HEK293T (cell line): ENCODE measurements at regions not wholly inside any gene's neighbourhood (a gene's known extent, or its start where the extent isn't known, plus 50 kb on each side); places are given as distances from the start of the nearest gene placed in this dataset.

Source experiments
- CTCF ChIA-PET: fragments of 350-600 bp; formaldehyde crosslinking; extraction: SDS; loops from one replicate; lab custom pipeline; 2021; ENCODE audit warnings: antibody characterized with exemption, inconsistent platforms; lab: Yijun Ruan, JAX
- POLR2A ChIA-PET: fragments of 350-600 bp; formaldehyde crosslinking; extraction: SDS; loops from one replicate; lab custom pipeline; 2020; ENCODE audit warnings: antibody characterized with exemption, inconsistent platforms; lab: Yijun Ruan, JAX
- DNase-seq: peaks from one replicate; pipeline ENCODE4 v3.0.0; 2012; ENCODE audit warnings: mixed read lengths; ENCODE audit errors: extremely low spot score
- ARNT ChIP-seq: fragments of 450-650 bp; IDR thresholded peaks from 2 replicates; pipeline ENCODE4 v1.6.1; 2017; ENCODE audit warnings: mild to moderate bottlenecking
- BHLHE40 ChIP-seq: fragments of 450-650 bp; IDR thresholded peaks from 2 replicates; pipeline ENCODE4 v1.6.1; 2016; ENCODE audit warnings: mild to moderate bottlenecking, moderate library complexity, borderline replicate concordance
- CTBP1 ChIP-seq: fragments of 450-650 bp; IDR thresholded peaks from 2 replicates; pipeline ENCODE4 v1.6.1; 2016; ENCODE audit warnings: borderline replicate concordance
- ELF4 ChIP-seq: fragments of 450-650 bp; IDR thresholded peaks from 2 replicates; pipeline ENCODE4 v1.6.1; 2017; ENCODE audit warnings: antibody characterized with exemption
- FOXA1 ChIP-seq: fragments of 450-650 bp; IDR thresholded peaks from 2 replicates; pipeline ENCODE4 v1.6.1; 2016; ENCODE audit warnings: mild to moderate bottlenecking
- FOXK2 ChIP-seq: fragments of 450-650 bp; IDR thresholded peaks from 2 replicates; pipeline ENCODE4 v1.6.1; 2016; ENCODE audit warnings: mild to moderate bottlenecking
- FOXM1 ChIP-seq: fragments of 450-650 bp; IDR thresholded peaks from 2 replicates; pipeline ENCODE4 v1.6.1; 2017; ENCODE audit warnings: mild to moderate bottlenecking, borderline replicate concordance
- HDGF ChIP-seq: fragments of 450-650 bp; IDR thresholded peaks from 2 replicates; pipeline ENCODE4 v1.6.1; 2017; ENCODE audit warnings: antibody characterized with exemption, borderline replicate concordance
- L3MBTL2 ChIP-seq: fragments of 450-650 bp; conservative IDR thresholded peaks from 2 replicates; pipeline ENCODE4 v1.6.1; 2016; ENCODE audit warnings: mild to moderate bottlenecking
- LEF1 ChIP-seq: fragments of 450-650 bp; IDR thresholded peaks from 2 replicates; pipeline ENCODE4 v1.6.1; 2017; ENCODE audit warnings: mild to moderate bottlenecking, borderline replicate concordance
- NFRKB ChIP-seq: fragments of 450-650 bp; IDR thresholded peaks from 2 replicates; pipeline ENCODE4 v1.6.1; 2016; ENCODE audit warnings: mild to moderate bottlenecking, moderate library complexity
- SP1 ChIP-seq: fragments of 450-650 bp; IDR thresholded peaks from 2 replicates; pipeline ENCODE4 v1.6.1; 2017
- SUZ12 ChIP-seq: fragments of 450-650 bp; IDR thresholded peaks from 2 replicates; pipeline ENCODE4 v1.6.1; 2016; ENCODE audit warnings: mild to moderate bottlenecking
- TARDBP ChIP-seq: fragments of 450-650 bp; IDR thresholded peaks from 2 replicates; pipeline ENCODE4 v1.6.1; 2016
- ZNF384 ChIP-seq: fragments of 450-650 bp; IDR thresholded peaks from 2 replicates; pipeline ENCODE4 v1.6.1; 2016
- TF ChIP-seq, protein P1 (sequence below): fragments of 450-650 bp; IDR thresholded peaks from 2 replicates; pipeline ENCODE4 v1.6.1; 2016

DNA sequence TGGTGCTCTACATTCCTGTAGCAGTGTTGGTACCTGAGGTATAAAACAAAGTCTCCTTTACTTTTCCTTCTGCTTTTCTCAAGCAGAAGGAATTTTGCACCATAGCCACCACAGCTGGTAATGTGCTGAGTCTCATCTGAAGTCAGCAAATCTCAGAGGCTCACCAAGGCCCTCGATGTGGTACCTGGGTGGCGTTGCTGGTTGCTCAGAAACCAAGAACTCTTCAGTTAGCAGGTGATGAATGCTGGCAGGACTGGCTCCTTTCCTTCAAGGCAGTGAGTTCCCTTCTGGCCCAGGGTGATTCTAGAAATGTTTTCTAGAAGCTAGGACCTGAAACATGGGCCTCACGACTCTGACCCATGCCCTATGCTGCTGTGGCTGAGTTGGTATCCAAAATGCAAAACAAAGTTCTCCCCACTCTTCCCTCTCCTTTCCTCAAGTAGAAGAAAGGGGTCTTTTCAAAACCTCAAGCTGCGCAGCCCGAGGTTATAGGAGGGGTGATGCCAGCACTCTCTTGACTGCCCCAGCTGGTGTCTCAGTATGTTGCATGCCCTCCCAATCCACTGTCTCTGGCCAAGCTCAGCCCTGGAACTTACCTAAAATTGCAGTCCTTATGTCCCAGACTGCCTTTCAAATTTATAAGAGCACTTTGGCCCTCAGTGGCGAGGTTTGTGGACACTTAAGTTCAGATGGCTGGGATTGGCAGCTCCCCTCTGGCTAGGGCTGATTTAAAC lies 592.3 kb downstream of the FRK start:
- TF ChIP-seq FOXM1 (no peak), CTBP1 (no peak), ARNT (no peak), LEF1 (no peak), HDGF (no peak), SUZ12 (no peak), SP1 (no peak), FOXK2 (no peak), BHLHE40 (no peak), ELF4 (no peak), TARDBP (no peak), ZNF384 (no peak), L3MBTL2 (no peak), NFRKB (no peak), FOXA1 (no peak)
- TF ChIP-seq, protein P1, sequence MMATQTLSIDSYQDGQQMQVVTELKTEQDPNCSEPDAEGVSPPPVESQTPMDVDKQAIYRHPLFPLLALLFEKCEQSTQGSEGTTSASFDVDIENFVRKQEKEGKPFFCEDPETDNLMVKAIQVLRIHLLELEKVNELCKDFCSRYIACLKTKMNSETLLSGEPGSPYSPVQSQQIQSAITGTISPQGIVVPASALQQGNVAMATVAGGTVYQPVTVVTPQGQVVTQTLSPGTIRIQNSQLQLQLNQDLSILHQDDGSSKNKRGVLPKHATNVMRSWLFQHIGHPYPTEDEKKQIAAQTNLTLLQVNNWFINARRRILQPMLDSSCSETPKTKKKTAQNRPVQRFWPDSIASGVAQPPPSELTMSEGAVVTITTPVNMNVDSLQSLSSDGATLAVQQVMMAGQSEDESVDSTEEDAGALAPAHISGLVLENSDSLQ = no peak
- ChIA-PET POLR2A (no interaction called here), CTCF (no interaction called here)
- DNase-seq = no peak

DNA sequence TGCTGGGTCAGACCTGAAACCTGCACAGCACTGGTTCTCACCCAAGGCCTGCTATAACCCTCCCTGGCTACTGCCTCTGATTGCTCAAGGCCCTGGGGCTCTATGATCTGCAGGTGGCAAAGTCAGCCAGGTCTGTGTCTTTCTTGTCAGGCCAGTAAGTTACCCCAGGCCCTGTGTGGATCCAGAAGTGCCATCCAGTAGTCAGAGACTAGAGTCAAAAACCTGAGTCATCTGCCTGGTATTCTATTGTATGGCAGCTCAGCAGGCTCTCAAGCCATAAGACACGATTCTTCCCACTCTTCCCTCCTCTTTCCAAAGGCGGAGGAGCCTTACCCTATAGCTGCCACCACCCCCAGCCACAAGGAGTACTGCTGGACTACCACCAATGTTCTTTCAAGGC lies 593.0 kb downstream of the FRK start:
- ChIA-PET CTCF (no interaction called here), POLR2A (no interaction called here)
- TF ChIP-seq SUZ12 = no peak
- no peak for TF ChIP-seq L3MBTL2
- no peak for TF ChIP-seq CTBP1
- no peak for DNase-seq

DNA sequence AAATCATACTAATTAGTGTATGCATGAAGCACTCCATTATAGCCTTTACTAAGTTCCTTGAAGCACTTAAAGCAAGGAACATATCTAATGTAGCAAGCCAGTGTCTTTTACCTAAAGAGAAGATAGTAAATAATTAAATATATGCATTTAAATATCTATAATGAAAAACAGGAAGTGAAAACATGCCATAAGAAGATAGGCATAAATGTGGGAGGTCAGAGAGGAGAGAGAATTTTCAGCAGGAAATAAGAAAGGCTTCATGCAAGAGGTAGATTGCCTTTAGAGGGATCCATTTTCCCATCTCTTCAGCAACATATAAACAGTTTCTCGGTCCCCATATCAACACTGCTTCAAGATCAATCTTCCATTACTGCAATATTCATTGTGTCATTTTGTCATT lies 599.8 kb downstream of the FRK start:
- TF ChIP-seq FOXM1 = no peak
- TF ChIP-seq FOXK2 = no peak
- TF ChIP-seq SUZ12 = no peak
- no peak for TF ChIP-seq LEF1
- TF ChIP-seq, protein P1 = no peak
- no peak for TF ChIP-seq NFRKB
- no peak for TF ChIP-seq FOXA1
- no peak for TF ChIP-seq BHLHE40
- no peak for TF ChIP-seq ARNT
- ChIA-PET POLR2A (no interaction called here), CTCF (no interaction called here)
- DNase-seq = no peak

DNA sequence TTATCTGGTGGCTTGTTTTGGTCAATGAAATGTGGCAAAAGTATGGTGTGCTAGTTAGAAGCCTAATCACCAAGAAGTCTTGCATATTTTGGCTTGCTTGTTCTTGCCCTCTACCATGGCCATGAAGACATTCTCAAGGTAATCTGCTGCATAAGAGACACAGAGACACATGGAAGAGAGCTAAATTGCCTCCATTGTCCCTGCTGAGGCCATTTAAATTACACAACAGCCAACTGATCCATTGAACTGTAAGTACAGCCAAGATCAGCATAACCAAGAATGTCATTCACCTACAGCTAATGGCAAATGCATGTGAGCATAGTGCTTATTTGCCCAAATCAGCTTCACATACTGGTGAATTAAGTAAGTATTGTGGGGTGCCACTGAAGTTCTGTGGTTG lies 603.8 kb downstream of the FRK start:
- no peak for DNase-seq
- ChIA-PET CTCF (no interaction called here), POLR2A (no interaction called here)
- TF ChIP-seq ARNT (no peak), SP1 (no peak), FOXK2 (no peak), ZNF384 (no peak), SUZ12 (no peak), L3MBTL2 (no peak), LEF1 (no peak), CTBP1 (no peak)
- TF ChIP-seq, protein P1 = no peak

DNA sequence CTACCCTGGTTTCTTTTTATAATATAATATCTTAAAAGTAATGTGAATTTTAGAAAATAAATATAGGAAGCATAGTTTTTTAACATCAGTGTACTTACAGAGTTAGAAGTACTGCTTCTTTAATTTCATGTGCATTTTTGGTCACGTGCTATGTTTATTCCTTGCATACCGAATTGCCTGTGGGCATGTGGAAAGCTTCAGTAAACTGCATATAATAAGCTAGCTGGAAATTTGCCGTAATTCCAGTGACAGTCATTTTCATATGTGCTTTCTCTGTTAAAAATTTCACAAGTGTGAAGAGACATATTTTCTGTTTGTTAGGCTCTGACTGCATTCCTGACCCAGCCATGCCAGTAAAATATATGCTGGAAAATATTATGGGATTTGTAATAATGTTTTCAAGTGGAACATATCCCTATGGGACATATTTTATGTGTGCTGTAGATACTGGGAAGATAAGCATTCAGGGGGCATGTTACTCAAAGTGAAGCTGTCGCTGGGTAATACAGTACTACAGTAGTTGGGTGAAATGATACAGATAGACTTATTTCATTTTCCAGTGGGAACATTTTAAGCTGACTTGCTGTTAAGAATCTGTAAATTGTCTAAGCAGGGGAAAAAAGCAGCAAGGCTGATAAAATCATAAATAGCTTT lies 616.7 kb downstream of the FRK start:
- no peak for TF ChIP-seq CTBP1
- POLR2A ChIA-PET = no interaction called here
- CTCF ChIA-PET = no interaction called here
- no peak for DNase-seq

DNA sequence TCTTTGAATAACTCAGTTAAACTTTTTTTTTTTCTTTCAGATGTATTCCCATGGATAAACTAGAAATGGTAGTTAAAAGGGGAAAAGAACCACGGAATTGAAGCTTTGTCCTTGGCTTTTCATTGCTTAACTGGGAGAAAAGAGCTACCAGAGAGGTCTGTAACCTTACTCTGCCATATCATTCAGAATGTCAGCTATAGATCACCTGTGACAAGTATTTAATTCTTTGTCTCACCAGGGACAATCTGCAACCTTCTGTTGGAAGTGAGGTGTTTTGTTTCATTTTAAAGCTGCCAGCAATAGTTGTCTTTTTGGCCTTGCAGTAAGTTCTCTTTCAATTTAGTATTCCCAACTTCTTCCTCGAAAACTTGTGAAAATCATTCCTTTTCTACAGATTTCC lies 618.4 kb downstream of the FRK start:
- TF ChIP-seq, protein P1 = peak; percentile 66; the same call in 1 of the 2 replicates
- TF ChIP-seq BHLHE40 = no peak
- POLR2A ChIA-PET = no interaction called here
- no peak for DNase-seq
- CTCF ChIA-PET = interaction anchor here (0.6 kb wide), 1 partner anchor 8 kb away, joined by 3 read pairs; no protein-coding TSS in a partner anchor

DNA sequence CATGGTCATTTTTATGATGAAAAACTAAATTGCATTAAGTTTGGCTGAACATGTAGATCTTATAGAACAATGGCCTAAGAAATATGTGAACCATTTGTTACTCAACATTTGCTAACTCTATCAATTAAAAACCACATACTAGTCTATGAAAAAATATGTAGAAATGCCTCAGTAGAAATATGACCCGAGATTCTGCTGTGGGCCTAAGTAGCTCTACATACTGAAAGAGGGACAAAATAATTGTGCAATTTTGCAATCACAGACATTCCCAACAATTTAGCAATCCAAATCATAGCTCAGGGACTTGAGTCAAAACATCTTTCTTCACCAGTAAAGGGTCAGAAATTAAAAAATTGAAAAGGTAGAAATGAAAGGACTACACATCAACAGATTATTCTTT lies 619.0 kb downstream of the FRK start:
- DNase-seq = no peak
- TF ChIP-seq NFRKB (no peak), L3MBTL2 (no peak), FOXM1 (no peak), LEF1 (no peak), BHLHE40 (no peak), ELF4 (no peak), ARNT (no peak), FOXK2 (no peak), TARDBP (no peak), SUZ12 (no peak), HDGF (no peak), SP1 (no peak), ZNF384 (no peak), FOXA1 (no peak), CTBP1 (no peak)
- TF ChIP-seq, protein P1 = no peak
- ChIA-PET POLR2A (no interaction called here), CTCF (no interaction called here)
